Activated naive CD8-positive, alpha-beta T cell treated with anti-CD3 and anti-CD28 coated beads, Interleukin-2, amount 10 ng/mL, durations not matched to agents 7 days and 5 days (primary cell): ENCODE measurements at regions not wholly inside any gene's neighbourhood (a gene's known extent, or its start where the extent isn't known, plus 50 kb on each side); places are given as distances from the start of the nearest gene placed in this dataset.
"Not testable (repeated sequence)": the region's sequence is repeated elsewhere in the genome, so short reads cannot be mapped to it uniquely, and the experiment has no call there.

Experiments
- ATAC-seq: fragments of 150-1000 bp; cut with Tn5 transposase; one replicate; pipeline ENCODE4 v1.10.0; 2021; ENCODE audit warnings: low read depth, moderate library complexity
- POLR2A ChIA-PET: fragments of 350-600 bp; sonication (Branson Sonifier 250); formaldehyde crosslinking; loops from one replicate; lab custom pipeline; 2021; ENCODE audit warnings: antibody characterized with exemption; lab: Charles Lee
- DNase-seq: peaks from one replicate; pipeline ENCODE4 v3.0.0; 2021
- H3K27ac Mint-ChIP-seq: one replicate; pipeline ENCODE4 v1.8.0; 2022; ENCODE audit warnings: mild to moderate bottlenecking, mixed read lengths
- H3K27me3 Mint-ChIP-seq: one replicate; pipeline ENCODE4 v1.8.0; 2022; ENCODE audit warnings: mild to moderate bottlenecking, moderate library complexity, mixed read lengths
- H3K36me3 Mint-ChIP-seq: one replicate; pipeline ENCODE4 v1.8.0; 2021; ENCODE audit warnings: mild to moderate bottlenecking, mixed read lengths
- H3K4me1 Mint-ChIP-seq: one replicate; pipeline ENCODE4 v1.8.0; 2021; ENCODE audit warnings: mixed read lengths
- H3K4me3 Mint-ChIP-seq: one replicate; pipeline ENCODE4 v1.8.0; 2022; ENCODE audit warnings: mild to moderate bottlenecking, moderate library complexity, mixed read lengths
- H3K9me3 Mint-ChIP-seq: one replicate; pipeline ENCODE4 v1.8.0; 2021; ENCODE audit warnings: mixed read lengths

DNA sequence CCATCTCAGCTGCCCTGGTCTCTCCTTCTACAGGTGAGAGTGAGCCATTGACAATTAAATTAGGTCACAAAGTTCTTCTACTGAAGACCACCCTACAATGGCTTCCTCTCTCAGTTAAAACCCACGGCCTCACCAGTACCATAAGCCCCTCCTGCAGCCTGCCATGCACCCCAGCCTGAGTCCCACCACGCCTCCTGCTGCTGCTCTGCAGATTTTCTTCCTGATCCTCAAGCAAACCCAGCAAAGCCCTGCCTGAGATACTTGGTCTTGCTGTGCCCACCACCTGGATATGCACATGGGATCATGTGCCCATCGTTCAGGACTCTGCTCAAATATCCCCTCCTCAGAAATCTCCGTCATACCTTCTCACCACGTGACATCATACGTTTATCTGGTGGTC lies 696.6 kb downstream of the RNF144A start:
- peaks cover 2% of the 10 kb centered on the region for H3K36me3 Mint-ChIP-seq
- no peak overlapping the region for H3K27ac Mint-ChIP-seq
- POLR2A ChIA-PET, result no interaction called here

GRCh38 chr2:7618031-7618430 lies 700.8 kb downstream of the RNF144A start:
- Mint-ChIP-seq H3K4me1 (peaks cover 14% of the 10 kb centered on the region), H3K27ac (no peak overlapping the region), H3K4me3 (no peak overlapping the region), H3K27me3 (no peaks in the 10 kb centered on the region), H3K36me3 (peaks cover 16% of the 10 kb centered on the region), H3K9me3 (peaks cover 17% of the 10 kb centered on the region)
- POLR2A ChIA-PET, result no interaction called here
- no peak for ATAC-seq
- DNase-seq, result no peak

More for the DNA sequence above, 696.6 kb downstream of the RNF144A start:
- DNase-seq (no peak), ATAC-seq (no peak)
- H3K4me3 Mint-ChIP-seq, result no peak overlapping the region
- H3K9me3 Mint-ChIP-seq, result no peaks in the 10 kb centered on the region
- H3K4me1 Mint-ChIP-seq, result peaks cover 27% of the 10 kb centered on the region
- H3K27me3 Mint-ChIP-seq, result no peaks in the 10 kb centered on the region

DNA sequence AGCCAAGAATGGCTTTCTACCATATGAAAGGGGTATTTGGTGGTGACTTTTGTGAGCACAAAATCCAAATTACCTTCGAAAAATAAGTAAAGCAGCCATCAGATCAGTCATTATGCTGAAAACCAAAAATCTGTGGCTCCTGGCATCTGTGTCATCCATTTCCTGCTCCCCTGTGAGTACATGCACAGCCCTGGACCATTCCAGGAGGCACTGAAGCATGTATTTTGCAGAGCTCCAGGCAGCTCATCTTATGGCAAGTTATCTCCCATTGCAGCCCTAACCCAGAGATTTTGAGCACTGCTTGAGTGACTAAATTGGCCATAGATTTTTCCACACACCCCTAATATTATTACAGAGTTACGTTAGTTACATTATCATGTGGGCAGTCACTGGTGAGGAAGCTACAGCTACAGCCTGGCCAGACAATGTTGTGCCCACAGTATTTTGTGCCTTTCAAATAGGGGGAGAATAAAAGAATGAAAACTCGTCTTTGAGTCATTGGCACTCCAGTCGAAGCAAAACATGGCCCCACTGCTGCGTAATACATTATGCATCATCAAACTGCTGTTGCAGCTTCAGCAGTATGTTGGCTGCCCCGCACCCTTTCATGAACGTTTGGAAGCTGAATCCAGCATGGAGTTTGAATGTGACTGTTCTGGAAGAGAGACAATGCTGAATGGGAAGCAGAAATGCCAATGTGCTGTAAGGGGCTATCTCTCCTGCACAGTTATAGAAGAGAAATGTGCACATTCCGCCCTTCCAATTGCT lies 702.2 kb downstream of the RNF144A start:
- H3K4me3 Mint-ChIP-seq, result no peak overlapping the region
- H3K4me1 Mint-ChIP-seq, result peaks cover 14% of the 10 kb centered on the region
- H3K9me3 Mint-ChIP-seq, result peaks cover 17% of the 10 kb centered on the region
- peaks cover 16% of the 10 kb centered on the region for H3K36me3 Mint-ChIP-seq
- POLR2A ChIA-PET, result no interaction called here
- DNase-seq (no peak), ATAC-seq (no peak)
- peak overlapping the region; percentile 47 for H3K27ac Mint-ChIP-seq
- H3K27me3 Mint-ChIP-seq, result no peaks in the 10 kb centered on the region

- POLR2A ChIA-PET, result no interaction called here
- Mint-ChIP-seq H3K4me3 (no peak overlapping the region), H3K9me3 (peaks cover 19% of the 10 kb centered on the region), H3K27ac (no peak overlapping the region), H3K27me3 (no peaks in the 10 kb centered on the region), H3K4me1 (peaks cover 14% of the 10 kb centered on the region), H3K36me3 (peaks cover 19% of the 10 kb centered on the region)
- DNase-seq, result no peak
- ATAC-seq, result no peak
Observed at GRCh38 chr2:7620255-7620654, 703.0 kb downstream of the RNF144A start.

- Mint-ChIP-seq H3K9me3 (peaks cover 19% of the 10 kb centered on the region), H3K27ac (no peak overlapping the region), H3K36me3 (peaks cover 17% of the 10 kb centered on the region), H3K4me3 (no peak overlapping the region), H3K4me1 (peaks cover 19% of the 10 kb centered on the region), H3K27me3 (no peaks in the 10 kb centered on the region)
- ATAC-seq (no peak), DNase-seq (no peak)
- POLR2A ChIA-PET, result no interaction called here
Observed at GRCh38 chr2:7621018-7621814, 704.0 kb downstream of the RNF144A start.

GRCh38 chr2:7625392-7626138 lies 708.4 kb downstream of the RNF144A start:
- Mint-ChIP-seq H3K36me3 (peaks cover 17% of the 10 kb centered on the region), H3K9me3 (peaks cover 11% of the 10 kb centered on the region), H3K27ac (no peak overlapping the region), H3K4me3 (no peak overlapping the region), H3K27me3 (no peaks in the 10 kb centered on the region), H3K4me1 (peaks cover 13% of the 10 kb centered on the region)
- POLR2A ChIA-PET, result no interaction called here
- DNase-seq (no peak), ATAC-seq (no peak)

DNA sequence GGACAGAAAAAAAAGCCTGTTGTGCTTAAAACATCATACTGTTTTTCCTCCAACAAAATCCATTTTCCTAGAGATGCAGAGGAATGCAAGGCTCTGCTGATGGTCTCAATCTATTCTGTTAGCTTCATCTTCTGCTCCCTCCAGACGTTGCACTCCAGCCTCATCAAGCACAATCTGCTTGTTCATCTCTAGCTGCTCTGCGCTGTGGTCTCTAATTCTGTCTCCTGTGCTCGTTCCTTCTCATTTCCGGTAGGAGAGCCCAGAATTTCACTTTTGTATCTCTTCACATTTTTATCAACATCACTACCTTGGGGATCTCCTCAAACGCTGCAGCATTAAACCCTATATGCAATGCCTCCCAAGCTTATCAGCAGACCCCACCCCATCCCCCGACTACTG lies 708.9 kb downstream of the RNF144A start:
- Mint-ChIP-seq H3K36me3 (peaks cover 17% of the 10 kb centered on the region), H3K9me3 (peaks cover 9% of the 10 kb centered on the region), H3K4me3 (no peak overlapping the region), H3K27me3 (no peaks in the 10 kb centered on the region), H3K27ac (no peak overlapping the region), H3K4me1 (peaks cover 10% of the 10 kb centered on the region)
- ATAC-seq, result no peak
- no peak for DNase-seq
- POLR2A ChIA-PET, result no interaction called here

DNA sequence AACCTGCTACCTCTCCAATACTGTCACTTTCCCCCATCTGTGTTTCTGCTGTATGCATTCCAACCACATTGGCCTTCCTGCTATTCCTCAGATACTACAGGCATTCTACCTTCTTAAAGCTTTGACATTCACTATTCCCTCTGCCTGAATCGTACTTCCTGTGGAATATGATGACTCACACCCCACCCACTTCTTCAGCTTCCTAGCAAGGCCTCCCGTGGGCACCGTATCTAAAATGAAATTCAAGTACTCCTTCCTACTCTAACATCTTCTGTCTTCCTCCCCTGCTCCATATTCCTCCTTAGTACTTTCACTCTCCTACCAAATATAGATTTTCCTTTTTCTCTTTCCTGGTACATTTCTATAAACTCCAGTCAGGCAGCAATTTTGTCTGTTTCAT lies 710.4 kb downstream of the RNF144A start:
- Mint-ChIP-seq H3K36me3 (peaks cover 19% of the 10 kb centered on the region), H3K4me1 (peaks cover 5% of the 10 kb centered on the region), H3K27me3 (no peaks in the 10 kb centered on the region), H3K4me3 (no peak overlapping the region), H3K27ac (no peak overlapping the region), H3K9me3 (peaks cover 9% of the 10 kb centered on the region)
- ATAC-seq (no peak), DNase-seq (no peak)
- POLR2A ChIA-PET, result no interaction called here

DNA sequence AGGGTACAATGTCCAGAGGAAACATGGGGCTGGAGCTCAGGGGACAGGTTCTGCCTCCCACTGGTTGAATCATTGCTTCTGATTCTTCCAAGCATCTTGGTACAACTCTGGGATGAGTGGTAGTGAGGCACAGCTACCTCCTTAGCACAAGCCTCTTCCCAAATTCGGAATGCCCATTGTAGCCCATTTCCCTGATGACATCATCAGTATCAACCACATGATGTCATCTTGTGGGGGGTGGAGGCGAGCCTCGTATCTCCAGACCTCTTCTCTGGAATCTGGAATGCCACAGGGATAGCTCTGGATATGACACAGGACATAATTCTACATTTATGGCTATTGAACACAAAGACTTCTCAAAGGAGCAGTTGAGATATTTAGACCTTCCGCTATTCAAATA lies 715.2 kb downstream of the RNF144A start:
- Mint-ChIP-seq H3K27ac (no peak overlapping the region), H3K36me3 (peaks cover 14% of the 10 kb centered on the region), H3K4me1 (no peaks in the 10 kb centered on the region), H3K4me3 (no peak overlapping the region), H3K9me3 (peaks cover 14% of the 10 kb centered on the region), H3K27me3 (no peaks in the 10 kb centered on the region)
- ATAC-seq (no peak), DNase-seq (no peak)
- POLR2A ChIA-PET, result no interaction called here

DNA sequence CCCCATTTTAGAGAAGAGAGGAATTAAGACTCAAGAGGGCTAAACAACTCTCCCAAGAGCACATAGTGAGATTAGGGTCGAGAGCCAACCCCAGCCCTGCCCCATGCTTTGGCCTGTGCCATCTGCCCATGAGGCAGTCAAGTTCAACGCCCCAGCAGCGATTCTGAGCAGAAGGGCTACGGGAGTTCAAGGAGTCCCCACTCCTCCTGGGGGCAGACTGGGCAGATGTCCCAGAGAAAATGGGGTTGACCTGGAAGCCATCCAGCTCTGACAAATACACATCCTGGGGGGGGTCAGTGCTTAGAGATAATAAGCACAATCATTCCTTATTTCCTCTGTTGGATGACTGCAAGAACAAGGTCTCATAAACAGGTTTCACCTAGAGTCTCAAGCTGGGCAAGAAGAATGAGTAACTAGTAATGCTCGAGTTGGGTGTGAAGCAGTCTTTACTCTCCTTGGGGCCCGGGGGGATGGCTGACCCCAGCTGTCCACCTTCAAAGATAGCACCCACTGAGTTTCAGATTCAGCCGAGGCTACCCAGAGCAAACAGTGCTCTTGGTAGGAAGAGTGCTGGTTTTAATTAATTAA lies 716.4 kb downstream of the RNF144A start:
- Mint-ChIP-seq H3K9me3 (peaks cover 14% of the 10 kb centered on the region), H3K27me3 (no peaks in the 10 kb centered on the region), H3K27ac (no peak overlapping the region), H3K4me1 (no peaks in the 10 kb centered on the region), H3K36me3 (peaks cover 16% of the 10 kb centered on the region), H3K4me3 (no peak overlapping the region)
- ATAC-seq, result no peak
- POLR2A ChIA-PET, result no interaction called here
- no peak for DNase-seq

DNA sequence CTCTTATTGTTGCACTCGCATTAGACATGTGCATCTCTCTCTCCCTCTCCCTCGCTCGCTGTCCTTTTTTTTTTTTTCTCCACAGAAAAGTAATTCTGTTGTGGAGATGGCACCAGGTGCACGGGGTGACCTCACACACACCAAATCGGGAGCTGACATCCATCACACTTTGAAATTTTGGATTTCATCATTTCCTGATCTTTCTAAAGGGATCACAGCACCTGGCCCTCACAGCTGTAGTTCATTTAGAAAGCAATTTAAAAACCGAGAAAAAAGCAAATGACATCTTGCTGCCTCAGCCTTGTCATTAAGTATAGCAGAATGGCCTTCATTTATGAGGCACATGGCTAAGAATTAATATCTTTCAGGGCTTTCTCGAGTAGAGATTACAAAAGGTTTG lies 717.2 kb downstream of the RNF144A start:
- H3K27me3 Mint-ChIP-seq, result no peaks in the 10 kb centered on the region
- H3K27ac Mint-ChIP-seq, result no peak overlapping the region
- ATAC-seq (no peak), DNase-seq (no peak)
- no peak overlapping the region for H3K4me3 Mint-ChIP-seq
- H3K9me3 Mint-ChIP-seq, result peaks cover 16% of the 10 kb centered on the region
- H3K36me3 Mint-ChIP-seq, result peaks cover 18% of the 10 kb centered on the region
- no peaks in the 10 kb centered on the region for H3K4me1 Mint-ChIP-seq
- POLR2A ChIA-PET, result no interaction called here

DNA sequence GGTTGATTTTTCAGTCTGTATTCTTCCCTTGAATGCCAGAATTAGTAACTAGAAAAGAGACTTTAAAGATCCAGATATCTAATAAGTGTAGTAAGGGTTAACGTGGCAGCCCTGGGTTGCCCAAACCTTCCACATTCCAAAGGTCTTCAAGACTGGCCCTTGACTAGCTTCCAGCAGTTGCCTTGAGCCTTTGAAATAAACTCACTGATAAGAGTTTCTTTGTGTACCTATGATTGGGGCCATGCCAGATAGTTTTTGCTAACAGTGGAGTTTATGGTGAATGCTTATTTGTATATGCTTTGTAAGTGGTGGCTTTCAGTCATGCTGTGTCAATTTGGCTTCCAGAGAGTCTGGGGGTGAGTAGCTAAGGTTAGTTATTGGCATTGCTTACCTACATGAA lies 722.3 kb downstream of the RNF144A start:
- no peaks in the 10 kb centered on the region for H3K27me3 Mint-ChIP-seq
- H3K36me3 Mint-ChIP-seq, result peaks cover 23% of the 10 kb centered on the region
- H3K4me1 Mint-ChIP-seq, result no peaks in the 10 kb centered on the region
- peaks cover 29% of the 10 kb centered on the region for H3K9me3 Mint-ChIP-seq
- ATAC-seq, result no peak
- no peak for DNase-seq
- no peak overlapping the region for H3K4me3 Mint-ChIP-seq
- H3K27ac Mint-ChIP-seq, result no peak overlapping the region
- POLR2A ChIA-PET, result no interaction called here

DNA sequence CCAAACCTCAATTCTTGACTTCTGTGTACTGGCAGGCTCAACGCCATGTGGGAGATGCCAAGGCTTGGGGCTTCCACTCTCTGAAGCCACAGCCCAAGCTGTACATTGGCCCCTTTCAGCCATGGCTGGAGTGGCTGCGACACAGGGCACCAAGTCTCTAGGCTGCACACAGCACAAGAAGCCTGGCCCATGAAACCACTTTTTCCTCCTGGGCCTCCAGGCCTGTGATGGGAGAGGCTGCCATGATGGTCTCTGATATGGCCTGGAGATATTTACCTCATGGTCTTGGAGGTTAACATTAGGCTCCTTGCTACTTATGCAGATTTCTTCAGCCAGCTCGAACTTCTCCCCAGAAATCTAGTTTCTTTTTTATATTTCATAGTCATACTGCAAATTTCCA lies 724.1 kb downstream of the RNF144A start:
- POLR2A ChIA-PET, H3K4me3 Mint-ChIP-seq, H3K27ac Mint-ChIP-seq, ATAC-seq, DNase-seq, H3K27me3 Mint-ChIP-seq, H3K4me1 Mint-ChIP-seq: not testable (repeated sequence)
- peaks cover 32% of the 10 kb centered on the region for H3K9me3 Mint-ChIP-seq
- peaks cover 25% of the 10 kb centered on the region for H3K36me3 Mint-ChIP-seq
